ENCODE measurements at regions not wholly inside any gene's neighbourhood (a gene's known extent, or its start where the extent isn't known, plus 50 kb on each side); places are given as distances from the start of the nearest gene placed in this dataset.

DNA sequence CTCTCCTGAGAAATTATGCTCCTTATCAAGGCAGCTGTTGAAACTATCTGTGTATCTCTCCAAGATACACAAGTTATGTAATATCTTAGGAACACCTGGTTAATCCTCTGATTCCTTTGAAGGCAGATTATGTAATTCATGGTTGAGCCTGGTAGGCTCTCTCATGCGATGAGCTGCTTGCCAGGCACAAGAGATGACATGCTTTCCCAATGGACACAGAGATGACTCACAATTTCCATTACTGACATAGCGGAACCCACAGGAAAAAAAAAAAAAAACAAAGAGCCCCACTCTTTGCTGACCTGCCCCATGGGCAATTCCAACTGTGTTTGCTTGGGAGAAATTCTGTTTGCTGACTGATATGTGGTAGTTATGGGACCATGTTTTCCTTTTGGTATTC is 736.4 kb upstream of the PHF14 start:
- Histone ChIP-seq H4K20me1 (ENCODE audit: insufficient read depth) (no peaks in the 10 kb centered on the region), H3F3A (ENCODE audit: insufficient read depth, low read length, poor library complexity, severe bottlenecking) (no peaks in the 10 kb centered on the region), H3K4me3 (ENCODE audit: low read length) (no peak overlapping the region), H3K27ac (ENCODE audit: low read length) (no peak overlapping the region), H3K4me2 (ENCODE audit: low read length) (no peak overlapping the region), H3K9me2 (ENCODE audit: insufficient read depth, low read length) (no peaks in the 10 kb centered on the region), H3K36me3 (ENCODE audit: insufficient read depth, low read length) (no peaks in the 10 kb centered on the region), H3K9ac (ENCODE audit: low read length) (no peak overlapping the region), H2AFZ (ENCODE audit: low read depth, low read length) (no peak overlapping the region), H3K27me3 (ENCODE audit: insufficient read depth, low read depth, low read length) (no peaks in the 10 kb centered on the region), H3K9me3 (ENCODE audit: low read length) (peaks cover 3% of the 10 kb centered on the region), H3K79me2 (replicated peaks; ENCODE audit: insufficient read depth, low read length) (no peaks in the 10 kb centered on the region)
- no peak for TF ChIP-seq RAD21 (conservative IDR thresholded peaks at IDR 0.05)
- TF ChIP-seq EZH2 (IDR thresholded peaks at IDR 0.05; ENCODE audit: borderline replicate concordance, insufficient read depth, low read length, poor library complexity, severe bottlenecking) = no peak

DNA sequence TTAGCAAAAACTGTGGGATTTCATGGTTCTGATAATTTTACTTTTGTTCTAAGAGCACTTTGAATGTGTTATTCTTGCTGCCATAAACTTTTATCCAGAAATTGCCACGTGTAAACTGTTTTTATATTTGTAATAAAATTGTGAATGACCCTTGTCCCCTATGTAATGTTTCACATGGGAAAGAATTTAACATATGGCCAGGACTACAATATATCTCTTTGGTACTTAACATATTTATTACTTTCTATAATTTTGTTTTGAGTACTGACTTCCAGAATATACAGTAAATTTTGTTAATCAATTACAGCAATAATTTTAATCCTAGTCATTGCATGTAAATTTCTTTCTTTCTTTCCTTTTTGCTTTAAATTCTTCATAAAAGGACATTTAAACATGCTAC is 735.0 kb upstream of the PHF14 start:
- Histone ChIP-seq H4K20me1 (ENCODE audit: insufficient read depth) (no peaks in the 10 kb centered on the region), H2AFZ (ENCODE audit: low read depth, low read length) (no peak overlapping the region), H3K4me2 (ENCODE audit: low read length) (no peak overlapping the region), H3K4me3 (ENCODE audit: low read length) (no peak overlapping the region), H3K9me3 (ENCODE audit: low read length) (peaks cover 3% of the 10 kb centered on the region), H3K9ac (ENCODE audit: low read length) (no peak overlapping the region), H3K79me2 (replicated peaks; ENCODE audit: insufficient read depth, low read length) (no peaks in the 10 kb centered on the region), H3K9me2 (ENCODE audit: insufficient read depth, low read length) (no peaks in the 10 kb centered on the region), H3K27ac (ENCODE audit: low read length) (no peak overlapping the region), H3F3A (ENCODE audit: insufficient read depth, low read length, poor library complexity, severe bottlenecking) (no peaks in the 10 kb centered on the region), H3K36me3 (ENCODE audit: insufficient read depth, low read length) (no peaks in the 10 kb centered on the region), H3K27me3 (ENCODE audit: insufficient read depth, low read depth, low read length) (no peaks in the 10 kb centered on the region)
- TF ChIP-seq SMC3 (conservative IDR thresholded peaks at IDR 0.05; ENCODE audit: poor library complexity) (no peak), MXI1 (conservative IDR thresholded peaks at IDR 0.05; ENCODE audit: poor library complexity, severe bottlenecking) (no peak), POLR2AphosphoS5 (IDR thresholded peaks at IDR 0.05) (no peak), EZH2 (IDR thresholded peaks at IDR 0.05; ENCODE audit: borderline replicate concordance, insufficient read depth, low read length, poor library complexity, severe bottlenecking) (no peak), EP300 (conservative IDR thresholded peaks at IDR 0.05; ENCODE audit: poor library complexity, severe bottlenecking) (no peak), RAD21 (conservative IDR thresholded peaks at IDR 0.05) (no peak), REST (IDR thresholded peaks at IDR 0.05; ENCODE audit: borderline replicate concordance) (no peak), TAF1 (IDR thresholded peaks at IDR 0.05; ENCODE audit: low read depth) (no peak)
- TF ChIP-seq, protein P1, sequence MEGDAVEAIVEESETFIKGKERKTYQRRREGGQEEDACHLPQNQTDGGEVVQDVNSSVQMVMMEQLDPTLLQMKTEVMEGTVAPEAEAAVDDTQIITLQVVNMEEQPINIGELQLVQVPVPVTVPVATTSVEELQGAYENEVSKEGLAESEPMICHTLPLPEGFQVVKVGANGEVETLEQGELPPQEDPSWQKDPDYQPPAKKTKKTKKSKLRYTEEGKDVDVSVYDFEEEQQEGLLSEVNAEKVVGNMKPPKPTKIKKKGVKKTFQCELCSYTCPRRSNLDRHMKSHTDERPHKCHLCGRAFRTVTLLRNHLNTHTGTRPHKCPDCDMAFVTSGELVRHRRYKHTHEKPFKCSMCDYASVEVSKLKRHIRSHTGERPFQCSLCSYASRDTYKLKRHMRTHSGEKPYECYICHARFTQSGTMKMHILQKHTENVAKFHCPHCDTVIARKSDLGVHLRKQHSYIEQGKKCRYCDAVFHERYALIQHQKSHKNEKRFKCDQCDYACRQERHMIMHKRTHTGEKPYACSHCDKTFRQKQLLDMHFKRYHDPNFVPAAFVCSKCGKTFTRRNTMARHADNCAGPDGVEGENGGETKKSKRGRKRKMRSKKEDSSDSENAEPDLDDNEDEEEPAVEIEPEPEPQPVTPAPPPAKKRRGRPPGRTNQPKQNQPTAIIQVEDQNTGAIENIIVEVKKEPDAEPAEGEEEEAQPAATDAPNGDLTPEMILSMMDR (IDR thresholded peaks at IDR 0.05; ENCODE audit: poor library complexity, severe bottlenecking) = no peak

All from neural cell (in vitro differentiated cells).